ENCODE measurements at regions not wholly inside any gene's neighbourhood (a gene's known extent, or its start where the extent isn't known, plus 50 kb on each side); places are given as distances from the start of the nearest gene placed in this dataset.

- TF ChIP-seq CTCF (conservative IDR thresholded peaks at IDR 0.05; ENCODE audit: low read depth, low read length), result no peak
- no peak for TF ChIP-seq EZH2 (IDR thresholded peaks at IDR 0.05; ENCODE audit: borderline replicate concordance, low read depth, low read length, poor library complexity, severe bottlenecking)
These were observed 509.2 kb upstream of the MDFIC2 start for GRCh38 chr3:70821602-70822001.
